Mesothelial cell of epicardium (in vitro differentiated cells): ENCODE measurements at regions not wholly inside any gene's neighbourhood (a gene's known extent, or its start where the extent isn't known, plus 50 kb on each side); places are given as distances from the start of the nearest gene placed in this dataset.

Source experiments
- DNase-seq, 2 experiments: peaks; one replicate each; pipeline ENCODE4 v3.0.0; 2021; ENCODE audit warnings: low spot score in 2 of 2; ENCODE audit not compliant: unreplicated experiment in 2 of 2
- H3K27ac Mint-ChIP-seq: 2 replicates; pipeline ENCODE4 v1.8.0; 2021; ENCODE audit warnings: mixed read lengths
- H3K27me3 Mint-ChIP-seq: 2 replicates; pipeline ENCODE4 v1.8.0; 2021; ENCODE audit warnings: low read depth, mixed read lengths
- H3K36me3 Mint-ChIP-seq: 2 replicates; pipeline ENCODE4 v1.8.0; 2021; ENCODE audit warnings: mixed read lengths
- H3K4me1 Mint-ChIP-seq: 2 replicates; pipeline ENCODE4 v1.8.0; 2021; ENCODE audit warnings: mixed read lengths
- H3K4me3 Mint-ChIP-seq: 2 replicates; pipeline ENCODE4 v1.8.0; 2021; ENCODE audit warnings: mild to moderate bottlenecking, moderate library complexity, mixed read lengths
- H3K9me3 Mint-ChIP-seq: 2 replicates; pipeline ENCODE4 v1.8.0; 2021; ENCODE audit warnings: mixed read lengths
- TF ChIP-seq, protein P1 (sequence below): fragments of 200-600 bp; sonication (generic); IDR thresholded peaks from one replicate; pipeline ENCODE4 v1.5.0; 2021; ENCODE audit warnings: antibody characterized with exemption; ENCODE audit not compliant: unreplicated experiment

DNA sequence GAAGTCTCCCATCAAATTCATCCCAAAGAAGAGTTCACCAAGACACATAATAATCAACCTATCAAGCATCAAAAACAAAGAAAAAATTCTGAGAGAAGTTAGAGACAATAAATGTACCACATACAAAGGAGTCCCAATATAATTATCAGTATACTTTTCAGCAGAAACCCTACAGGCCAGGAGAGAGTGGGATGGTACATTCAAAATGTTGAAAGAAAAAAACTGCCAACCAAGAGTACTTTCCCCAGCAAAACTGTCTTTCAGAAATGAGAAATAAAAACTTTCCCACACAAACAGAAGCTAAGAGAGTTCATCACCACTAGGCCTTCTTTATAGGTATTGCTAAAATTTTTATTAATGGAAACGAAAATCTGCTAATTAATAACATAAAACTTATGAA lies 164.4 kb upstream of the LNX1 start:
- Mint-ChIP-seq H3K36me3 (peaks cover 6% of the 10 kb centered on the region), H3K27me3 (no peaks in the 10 kb centered on the region), H3K27ac (no peak overlapping the region), H3K4me3 (no peak overlapping the region), H3K9me3 (peaks cover 42% of the 10 kb centered on the region), H3K4me1 (no peaks in the 10 kb centered on the region)
- TF ChIP-seq, protein P1, sequence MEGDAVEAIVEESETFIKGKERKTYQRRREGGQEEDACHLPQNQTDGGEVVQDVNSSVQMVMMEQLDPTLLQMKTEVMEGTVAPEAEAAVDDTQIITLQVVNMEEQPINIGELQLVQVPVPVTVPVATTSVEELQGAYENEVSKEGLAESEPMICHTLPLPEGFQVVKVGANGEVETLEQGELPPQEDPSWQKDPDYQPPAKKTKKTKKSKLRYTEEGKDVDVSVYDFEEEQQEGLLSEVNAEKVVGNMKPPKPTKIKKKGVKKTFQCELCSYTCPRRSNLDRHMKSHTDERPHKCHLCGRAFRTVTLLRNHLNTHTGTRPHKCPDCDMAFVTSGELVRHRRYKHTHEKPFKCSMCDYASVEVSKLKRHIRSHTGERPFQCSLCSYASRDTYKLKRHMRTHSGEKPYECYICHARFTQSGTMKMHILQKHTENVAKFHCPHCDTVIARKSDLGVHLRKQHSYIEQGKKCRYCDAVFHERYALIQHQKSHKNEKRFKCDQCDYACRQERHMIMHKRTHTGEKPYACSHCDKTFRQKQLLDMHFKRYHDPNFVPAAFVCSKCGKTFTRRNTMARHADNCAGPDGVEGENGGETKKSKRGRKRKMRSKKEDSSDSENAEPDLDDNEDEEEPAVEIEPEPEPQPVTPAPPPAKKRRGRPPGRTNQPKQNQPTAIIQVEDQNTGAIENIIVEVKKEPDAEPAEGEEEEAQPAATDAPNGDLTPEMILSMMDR: no peak
- DNase-seq: no peak

DNA sequence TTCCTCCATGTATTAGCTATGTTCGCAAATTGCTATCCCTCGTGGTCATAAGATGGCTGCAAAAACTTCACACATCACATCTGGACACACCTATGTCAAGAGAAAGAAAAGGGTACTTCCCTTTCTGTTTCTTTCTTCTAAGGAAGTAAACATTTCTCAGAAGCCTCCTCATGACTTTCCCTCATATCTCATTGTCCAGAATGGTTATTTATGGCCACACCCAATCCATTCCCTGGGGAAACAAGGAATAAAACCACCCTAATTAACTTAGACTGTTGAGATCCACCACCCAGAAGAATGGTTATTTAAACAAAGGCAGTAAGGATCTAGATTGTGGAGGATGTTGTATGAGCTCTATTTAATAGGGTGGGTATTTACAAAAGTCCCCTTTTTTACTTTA lies 160.8 kb upstream of the LNX1 start:
- H3K27ac Mint-ChIP-seq: no peak overlapping the region

DNA sequence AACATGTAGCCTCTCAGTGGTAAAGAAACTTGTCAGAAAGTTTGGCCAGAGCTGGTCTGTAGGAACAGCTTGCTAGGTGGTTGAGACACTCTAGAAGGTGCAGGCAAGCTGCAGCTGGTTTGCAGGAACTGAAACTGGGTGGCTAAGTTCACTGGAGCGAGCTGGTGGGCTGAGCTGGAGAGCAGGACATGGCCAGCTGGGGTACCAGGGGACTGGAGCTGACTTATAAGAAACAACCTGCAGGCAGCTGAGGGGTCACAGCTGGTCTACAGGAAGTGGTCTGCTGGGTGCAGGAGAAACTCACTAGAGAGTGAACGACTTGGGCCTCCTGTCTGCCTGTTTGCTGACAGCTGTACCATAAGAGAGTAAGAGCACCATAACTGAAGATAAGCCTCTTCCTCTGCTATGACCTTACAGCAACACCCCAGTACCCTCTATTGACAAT lies 157.1 kb upstream of the LNX1 start:
- peaks cover 1% of the 10 kb centered on the region for H3K27me3 Mint-ChIP-seq
- H3K4me1 Mint-ChIP-seq: no peaks in the 10 kb centered on the region
- H3K27ac Mint-ChIP-seq: no peak overlapping the region
- H3K9me3 Mint-ChIP-seq: peaks cover 5% of the 10 kb centered on the region
- no peak for DNase-seq
- TF ChIP-seq, protein P1: no peak
- no peak overlapping the region for H3K4me3 Mint-ChIP-seq
- H3K36me3 Mint-ChIP-seq: no peaks in the 10 kb centered on the region

More for the DNA sequence above, 160.8 kb upstream of the LNX1 start:
- peaks cover 1% of the 10 kb centered on the region for H3K27me3 Mint-ChIP-seq
- H3K4me3 Mint-ChIP-seq: no peak overlapping the region
- no peaks in the 10 kb centered on the region for H3K4me1 Mint-ChIP-seq
- TF ChIP-seq, protein P1: no peak
- peaks cover 27% of the 10 kb centered on the region for H3K9me3 Mint-ChIP-seq
- H3K36me3 Mint-ChIP-seq: peaks cover 6% of the 10 kb centered on the region
- DNase-seq: no peak

DNA sequence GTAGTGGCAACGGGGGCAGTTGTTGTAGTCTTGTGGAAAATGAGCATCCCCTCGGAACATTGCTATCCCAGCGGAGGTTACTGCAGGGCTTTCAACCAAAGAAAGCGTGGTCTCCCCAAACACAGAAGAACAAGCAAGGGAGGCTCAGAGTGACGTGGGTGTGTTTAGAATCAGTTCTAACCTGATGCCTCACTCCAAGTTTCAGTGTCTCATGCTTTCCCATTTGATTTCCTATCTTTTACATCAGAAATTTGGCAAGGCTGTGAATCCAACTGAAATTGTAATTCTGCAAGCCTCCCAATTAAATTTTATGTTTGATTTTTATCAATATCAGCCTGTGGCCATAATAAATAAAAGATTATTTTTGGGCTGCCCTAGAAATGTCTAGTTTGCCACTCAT lies 156.1 kb upstream of the LNX1 start:
- peaks cover 1% of the 10 kb centered on the region for H3K27me3 Mint-ChIP-seq

DNA sequence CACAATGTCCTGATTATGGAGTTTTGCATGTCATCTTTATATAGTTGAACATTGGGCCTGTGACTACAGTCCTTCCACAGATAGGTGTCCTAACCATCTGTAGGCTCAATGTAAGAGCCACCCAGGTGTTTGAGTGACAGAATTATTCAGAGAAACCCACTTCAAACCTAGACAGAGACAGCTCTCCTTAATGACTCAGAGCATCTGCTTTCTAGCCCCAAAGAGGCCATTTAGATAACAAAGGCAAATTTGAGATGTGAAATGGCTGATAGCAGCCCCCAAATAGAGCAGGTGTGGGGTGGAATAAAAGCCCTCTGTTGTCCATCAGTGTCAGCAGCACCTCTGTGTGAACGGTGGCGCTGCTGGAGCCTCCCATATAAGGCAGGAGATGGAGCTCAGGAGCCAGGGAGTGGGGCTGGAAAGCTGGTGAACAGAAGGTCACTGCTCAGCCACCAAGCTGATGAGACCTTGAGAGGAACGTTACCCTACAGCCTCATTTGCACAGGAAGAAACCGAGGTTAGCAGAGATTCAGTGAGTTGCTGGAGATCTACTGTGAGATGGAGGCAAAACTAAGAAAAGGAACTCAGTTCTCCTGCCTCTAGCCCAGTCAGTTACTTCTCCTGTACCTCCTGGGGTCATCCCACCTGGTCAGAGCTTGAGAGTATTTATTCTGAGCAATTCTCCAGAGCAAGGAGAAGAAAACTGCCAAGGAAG lies 153.3 kb upstream of the LNX1 start:
- Mint-ChIP-seq H3K36me3 (no peaks in the 10 kb centered on the region), H3K4me3 (no peak overlapping the region), H3K9me3 (no peaks in the 10 kb centered on the region), H3K4me1 (no peaks in the 10 kb centered on the region), H3K27me3 (peaks cover 3% of the 10 kb centered on the region), H3K27ac (no peak overlapping the region)
- TF ChIP-seq, protein P1: no peak
- DNase-seq: no peak

More for the DNA sequence above, 156.1 kb upstream of the LNX1 start:
- Mint-ChIP-seq H3K27ac (no peak overlapping the region), H3K36me3 (no peaks in the 10 kb centered on the region), H3K9me3 (no peaks in the 10 kb centered on the region), H3K4me1 (no peaks in the 10 kb centered on the region), H3K4me3 (no peak overlapping the region)
- no peak for DNase-seq
- TF ChIP-seq, protein P1: no peak
